Breast epithelium (tissue), 3 donors: ENCODE measurements at regions not wholly inside any gene's neighbourhood (a gene's known extent, or its start where the extent isn't known, plus 50 kb on each side); places are given as distances from the start of the nearest gene placed in this dataset.

Source experiments
- CTCF ChIP-seq, 3 donors: fragments of 450-650 bp; IDR thresholded peaks; one replicate each; pipeline ENCODE4 v1.5.1; 2016 to 2017; ENCODE audit warnings: antibody characterized with exemption in 3 of 3, mild to moderate bottlenecking in 3 of 3, moderate library complexity in 3 of 3
- POLR2AphosphoS5 ChIP-seq, 3 donors: sonication (generic); formaldehyde crosslinking; IDR thresholded peaks; one replicate each; pipeline ENCODE4 v1.6.1; 2017; ENCODE audit warnings: antibody characterized with exemption in 3 of 3

- TF ChIP-seq CTCF (IDR thresholded peaks at IDR 0.05) (no peak), POLR2AphosphoS5 (IDR thresholded peaks at IDR 0.05) (no peak)
These were observed 533.8 kb upstream of the CLINT1 start for GRCh38 chr5:158392753-158393152.
